K562 (cell line): ENCODE measurements at regions not wholly inside any gene's neighbourhood (a gene's known extent, or its start where the extent isn't known, plus 50 kb on each side); places are given as distances from the start of the nearest gene placed in this dataset.

Experiments used
- CTCF ChIP-seq, 3 experiments: IDR thresholded peaks in 2 of 3; conservative IDR thresholded peaks in 1 of 3; 2 replicates each; pipeline ENCODE4 v1.5.1; 2011 to 2012; ENCODE audit warnings: low read length in 3 of 3, mild to moderate bottlenecking in 3 of 3, control low read depth in 2 of 3, improper control_type of control experiment in 1 of 3, inconsistent platforms in 1 of 3, low read depth in 1 of 3, mixed read lengths in 1 of 3, moderate library complexity in 1 of 3; ENCODE audit not compliant: insufficient read depth in 2 of 3
- KDM5B ChIP-seq: fragments of 200-600 bp; sonication (generic); IDR thresholded peaks from 2 replicates; pipeline ENCODE4 v1.6.1; 2012; ENCODE audit warnings: low read depth, mild to moderate bottlenecking, moderate library complexity, low read length, control low read depth, inconsistent platforms; ENCODE audit not compliant: insufficient replicate concordance

DNA sequence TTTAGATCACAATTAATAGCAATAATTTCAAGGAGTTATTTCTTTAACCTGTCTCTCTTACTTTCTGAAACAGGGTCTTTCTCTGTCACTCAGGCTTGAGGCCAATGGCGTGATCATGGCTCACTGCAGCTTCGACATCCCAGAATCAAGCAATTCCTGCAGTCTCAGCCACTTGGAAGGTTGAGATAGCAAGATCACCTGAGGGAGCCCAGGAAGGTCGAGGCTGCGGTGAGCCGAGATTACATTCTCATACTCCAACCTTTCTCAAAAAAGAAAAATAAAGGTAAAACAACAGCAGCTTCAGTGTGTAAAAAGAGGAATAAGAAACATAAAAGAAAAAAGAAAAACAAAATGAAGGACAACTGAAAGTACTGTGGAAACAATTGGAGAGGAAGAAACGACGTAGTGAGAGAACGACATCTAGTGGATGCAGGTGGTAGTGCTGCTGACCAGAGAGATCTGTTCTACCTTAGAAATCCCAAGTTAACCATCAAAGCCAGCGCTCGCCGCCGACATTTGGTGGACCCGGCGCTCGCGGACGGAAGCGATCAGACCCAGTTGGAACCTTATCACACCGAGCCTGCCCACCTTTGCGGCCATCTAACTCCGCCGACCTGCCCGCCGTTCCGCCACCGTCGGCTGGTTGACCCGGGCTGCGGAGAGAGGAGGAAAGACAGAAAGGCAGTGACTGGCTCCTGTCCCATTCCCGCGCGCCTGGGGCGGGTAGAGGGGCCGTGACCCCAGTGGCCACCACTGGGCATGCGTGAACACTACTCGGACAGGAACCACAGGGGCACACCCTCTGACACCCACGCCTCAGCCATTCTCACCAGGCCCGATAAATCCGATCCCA, 196.1 kb downstream of the ALG10 start:
- TF ChIP-seq KDM5B (no peak), CTCF (IDR thresholded peaks at IDR 0.05 in 2 of 3, conservative IDR thresholded peaks at IDR 0.05 in 1 of 3; ENCODE audit: insufficient read depth in 2 of 3, low read depth in 1 of 3, low read length in 3 of 3) (peak; percentile 79 to 91 (median 87))
